ENCODE measurements at regions not wholly inside any gene's neighbourhood (a gene's known extent, or its start where the extent isn't known, plus 50 kb on each side); places are given as distances from the start of the nearest gene placed in this dataset.

DNA sequence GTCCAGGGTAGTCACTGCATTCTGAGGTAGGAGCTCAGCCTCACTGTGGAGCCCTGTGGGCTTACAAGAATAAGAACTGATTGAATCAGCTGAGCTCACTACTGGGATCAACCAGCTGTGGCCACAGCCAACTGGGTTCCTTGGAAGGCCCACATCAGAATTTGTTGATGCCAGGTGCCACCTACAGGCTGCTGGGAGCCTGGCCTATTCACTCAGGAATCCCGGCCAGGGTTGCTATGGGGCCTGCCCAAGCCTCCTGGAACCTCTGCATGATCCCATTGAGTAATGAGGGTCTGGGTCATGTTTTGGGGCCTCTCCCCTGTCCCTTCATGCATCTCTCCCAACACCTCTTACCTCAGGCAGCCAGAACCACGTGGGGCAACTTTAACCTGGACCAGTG, 53.9 kb upstream of the KIAA1210 start:
- peak; percentile 11 for DNase-seq

DNA sequence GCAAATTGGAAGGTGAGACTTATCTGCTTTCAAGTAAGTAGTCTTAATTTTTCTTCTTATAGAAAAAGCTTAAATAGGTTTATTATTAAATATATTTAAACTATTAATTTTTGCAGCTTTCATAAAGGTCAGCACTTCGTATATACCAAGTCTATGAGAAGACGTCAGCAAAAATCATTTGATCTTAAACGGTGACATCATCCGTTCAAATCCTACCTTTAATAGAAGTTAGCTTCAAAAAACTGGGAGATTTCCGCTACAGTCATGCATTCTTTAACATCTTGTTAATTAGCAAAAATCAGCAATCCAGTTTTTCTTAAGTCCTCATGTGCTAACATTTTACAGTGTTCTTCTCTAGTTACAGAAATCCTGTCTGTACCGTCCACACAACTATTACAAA, 49.9 kb upstream of the PGRMC1 start:
- DNase-seq = no peak

Measured in fibroblast of skin of right quadriceps (primary cell).